Testis (tissue), 2 donors: ENCODE measurements at regions not wholly inside any gene's neighbourhood (a gene's known extent, or its start where the extent isn't known, plus 50 kb on each side); places are given as distances from the start of the nearest gene placed in this dataset.
A peak's percentile ranks its signal among the peaks of the same experiment; 100 is the strongest.

Source experiments
- DNase-seq: peaks from one replicate; pipeline ENCODE4 v3.0.0-alpha.2; 2019
- H3K27ac ChIP-seq, 2 donors: fragments of 200-600 bp; sonication (generic); one replicate each; pipeline ENCODE4 v1.5.1; 2019
- H3K27me3 ChIP-seq: fragments of 200-600 bp; sonication (generic); one replicate; pipeline ENCODE4 v1.5.1; 2019
- H3K36me3 ChIP-seq: fragments of 200-600 bp; sonication (generic); one replicate; pipeline ENCODE4 v1.5.1; 2017; ENCODE audit warnings: low read depth; ENCODE audit errors: missing control alignments
- H3K4me1 ChIP-seq: fragments of 200-600 bp; sonication (generic); one replicate; pipeline ENCODE4 v1.5.1; 2019
- H3K4me3 ChIP-seq, 2 donors: fragments of 200-600 bp; sonication (generic); one replicate each; pipeline ENCODE4 v1.5.1; 2017 to 2019
- H3K9me3 ChIP-seq: fragments of 200-600 bp; sonication (generic); one replicate; pipeline ENCODE4 v1.5.1; 2017
- CTCF ChIP-seq, 3 experiments: fragments of 450-650 bp in 2 of 3; fragments of 200-600 bp in 1 of 3; sonication (generic) in 1 of 3; IDR thresholded peaks; one replicate each; pipeline ENCODE4 v1.5.1; 2016 to 2019; ENCODE audit warnings: antibody characterized with exemption in 3 of 3, mild to moderate bottlenecking in 2 of 3, moderate library complexity in 1 of 3
- POLR2A ChIP-seq: fragments of 450-650 bp; IDR thresholded peaks from one replicate; pipeline ENCODE4 v1.6.1; 2017; ENCODE audit warnings: antibody characterized with exemption, mild to moderate bottlenecking, moderate library complexity
- WGBS, 2 donors: methylation state at CpG; one replicate each; pipeline ENCODE4 v1.1.5; 2018; 5-methylcytosine and 5-hydroxymethylcytosine counted together
- intact Hi-C: fragments of 100-400 bp; cut with DNase I; formaldehyde crosslinking; loops from one replicate; pipeline ENCODE4 v1.15.1; 2023; ENCODE audit warnings: low total_unique reads

GRCh38 chr20:40476461-40476860 is 212.6 kb downstream of the MAFB start:
- Histone ChIP-seq H3K4me3 (no peak overlapping the region), H3K36me3 (no peaks in the 10 kb centered on the region), H3K4me1 (peaks cover 3% of the 10 kb centered on the region), H3K27ac (no peak overlapping the region), H3K9me3 (no peaks in the 10 kb centered on the region), H3K27me3 (no peaks in the 10 kb centered on the region)
- no peak for TF ChIP-seq CTCF (IDR thresholded peaks at IDR 0.05)
- TF ChIP-seq POLR2A = no peak
- WGBS, 2 donors = 93% methylated on average over 3 of the region's 3 CpGs
- intact Hi-C loops = no loop called here
- no peak for DNase-seq

GRCh38 chr20:40472905-40473304 is 216.1 kb downstream of the MAFB start:
- no peak overlapping the region for H3K4me3 ChIP-seq
- no peaks in the 10 kb centered on the region for H3K9me3 ChIP-seq
- no peaks in the 10 kb centered on the region for H3K27me3 ChIP-seq
- intact Hi-C loops = no loop called here
- H3K36me3 ChIP-seq = no peaks in the 10 kb centered on the region
- no peak for TF ChIP-seq POLR2A
- H3K4me1 ChIP-seq = peaks cover 17% of the 10 kb centered on the region
- no peak overlapping the region for H3K27ac ChIP-seq
- DNase-seq = no peak
- 81 to 89% methylated on average over 1 of the region's 1 CpG for WGBS, 2 donors

GRCh38 chr20:40471261-40471629 is 217.8 kb downstream of the MAFB start:
- H3K9me3 ChIP-seq = no peaks in the 10 kb centered on the region
- H3K27me3 ChIP-seq = no peaks in the 10 kb centered on the region
- 69 to 73% methylated on average over 3 to 4 of the region's 4 CpGs for WGBS, 2 donors
- no peaks in the 10 kb centered on the region for H3K36me3 ChIP-seq
- DNase-seq = peak; percentile 17
- H3K4me3 ChIP-seq = no peak overlapping the region
- H3K27ac ChIP-seq = peak overlapping the region; percentile 33 to 77
- no peak for TF ChIP-seq POLR2A
- no peak for TF ChIP-seq CTCF (IDR thresholded peaks at IDR 0.05)
- intact Hi-C loops = no loop called here
- peaks cover 17% of the 10 kb centered on the region for H3K4me1 ChIP-seq

GRCh38 chr20:40470445-40471260 is 218.4 kb downstream of the MAFB start:
- H3K9me3 ChIP-seq = no peaks in the 10 kb centered on the region
- H3K36me3 ChIP-seq = no peaks in the 10 kb centered on the region
- H3K4me3 ChIP-seq = no peak overlapping the region
- peak overlapping the region; percentile 33 to 77 for H3K27ac ChIP-seq
- peaks cover 17% of the 10 kb centered on the region for H3K4me1 ChIP-seq
- intact Hi-C loops = no loop called here
- no peak for TF ChIP-seq POLR2A
- 45 to 57% methylated on average over 8 to 14 of the region's 14 CpGs for WGBS, 2 donors
- no peaks in the 10 kb centered on the region for H3K27me3 ChIP-seq
- peak; percentile 43 for DNase-seq

- Histone ChIP-seq H3K36me3 (no peaks in the 10 kb centered on the region), H3K9me3 (no peaks in the 10 kb centered on the region), H3K27me3 (no peaks in the 10 kb centered on the region), H3K4me3 (no peak overlapping the region), H3K27ac (no peak overlapping the region), H3K4me1 (peaks cover 17% of the 10 kb centered on the region)
- no peak for DNase-seq
- 96 to 100% methylated on average over 3 of the region's 3 CpGs for WGBS, 2 donors
- intact Hi-C loops = no loop called here
- no peak for TF ChIP-seq POLR2A
- TF ChIP-seq CTCF (IDR thresholded peaks at IDR 0.05) = no peak
Measured at GRCh38 chr20:40468759-40469158, 220.3 kb downstream of the MAFB start.
